ENCODE measurements at regions not wholly inside any gene's neighbourhood (a gene's known extent, or its start where the extent isn't known, plus 50 kb on each side); places are given as distances from the start of the nearest gene placed in this dataset.

DNA sequence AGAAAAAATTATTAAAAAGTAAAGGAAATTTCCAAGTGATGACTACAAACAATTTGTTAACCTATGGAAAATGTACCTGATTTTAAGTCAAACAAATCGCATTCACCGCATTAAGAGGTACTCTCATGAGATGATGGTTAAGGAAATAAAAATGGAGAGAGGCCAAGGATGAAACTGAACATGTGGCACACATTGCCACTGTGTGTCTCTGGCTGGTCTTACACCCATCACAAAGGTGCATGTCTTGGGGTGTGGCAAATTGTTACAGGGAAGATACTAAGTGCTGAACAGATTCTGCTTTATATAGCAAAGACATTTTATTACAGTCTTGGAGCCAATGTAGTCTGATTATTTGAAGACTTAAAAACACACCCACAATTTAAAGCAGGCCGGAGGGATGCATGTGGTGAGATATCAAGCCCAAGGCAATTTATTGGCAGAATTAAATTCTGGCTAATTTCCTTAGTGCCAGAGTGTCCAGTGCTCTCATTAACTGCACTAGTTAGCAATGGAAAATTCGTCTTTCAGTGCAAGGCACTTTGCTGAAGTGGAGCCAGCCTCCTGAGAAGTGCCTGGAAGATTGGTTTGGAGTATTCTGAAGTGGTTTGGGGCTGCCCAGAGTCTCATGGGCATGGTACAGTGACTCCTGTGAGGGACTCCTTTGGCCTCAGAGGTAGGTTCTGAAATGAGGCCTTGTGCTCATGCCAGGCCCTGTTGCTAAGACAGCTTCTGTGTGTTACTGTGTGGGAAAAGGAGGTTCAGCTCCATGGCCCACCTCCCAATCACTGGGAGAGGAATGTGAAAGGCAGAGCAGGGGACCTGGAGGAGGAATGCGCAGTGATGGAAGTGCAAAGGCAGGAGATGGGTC lies 166.9 kb downstream of the BRMS1L start:
- Histone ChIP-seq H3K27ac (no peak overlapping the region), H3K27me3 (no peaks in the 10 kb centered on the region), H3K9me3 (replicated peaks in 1 of 3) (no peaks in the 10 kb centered on the region), H3K4me1 (replicated peaks in 1 of 2) (no peaks in the 10 kb centered on the region), H3K4me3 (no peak overlapping the region), H3K36me3 (replicated peaks in 1 of 2) (no peaks in the 10 kb centered on the region)
- TF ChIP-seq CTCF (IDR thresholded peaks at IDR 0.05) (no peak), POLR2A (IDR thresholded peaks at IDR 0.05) (no peak)
- 87 to 92% (median 88%) methylated on average over 5 of the region's 5 CpGs for WGBS, 4 donors
- no peak for DNase-seq
- intact Hi-C loops (cut with DNase I) = no loop called here

- Histone ChIP-seq H3K9me3 (replicated peaks in 1 of 3) (no peaks in the 10 kb centered on the region), H3K36me3 (replicated peaks in 1 of 2) (no peaks in the 10 kb centered on the region), H3K27me3 (no peaks in the 10 kb centered on the region), H3K27ac (no peak overlapping the region), H3K4me1 (replicated peaks in 1 of 2) (no peaks in the 10 kb centered on the region), H3K4me3 (no peak overlapping the region)
- no peak for TF ChIP-seq CTCF (IDR thresholded peaks at IDR 0.05)
- no peak for TF ChIP-seq POLR2A (IDR thresholded peaks at IDR 0.05)
- intact Hi-C loops (cut with DNase I) = no loop called here
- no peak for DNase-seq
Observed at GRCh38 chr14:35991356-35991755, 165.2 kb downstream of the BRMS1L start.

GRCh38 chr14:35989736-35990135 lies 163.6 kb downstream of the BRMS1L start:
- Histone ChIP-seq H3K9me3 (replicated peaks in 1 of 3) (no peaks in the 10 kb centered on the region), H3K27me3 (no peaks in the 10 kb centered on the region), H3K36me3 (replicated peaks in 1 of 2) (no peaks in the 10 kb centered on the region), H3K4me3 (no peak overlapping the region), H3K4me1 (replicated peaks in 1 of 2) (no peaks in the 10 kb centered on the region), H3K27ac (no peak overlapping the region)
- DNase-seq = no peak
- WGBS, 4 donors = 88 to 97% (median 92%) methylated on average over 4 of the region's 4 CpGs
- TF ChIP-seq POLR2A (IDR thresholded peaks at IDR 0.05) (no peak), CTCF (IDR thresholded peaks at IDR 0.05) (no peak)
- intact Hi-C loops (cut with DNase I) = no loop called here

- intact Hi-C loops (cut with DNase I) = no loop called here
- no peak for TF ChIP-seq POLR2A (IDR thresholded peaks at IDR 0.05)
- no peak for TF ChIP-seq CTCF (IDR thresholded peaks at IDR 0.05)
- H3K9me3 ChIP-seq (replicated peaks in 1 of 3) = no peaks in the 10 kb centered on the region
- H3K4me1 ChIP-seq (replicated peaks in 1 of 2) = no peaks in the 10 kb centered on the region
- no peak overlapping the region for H3K27ac ChIP-seq
- no peak for DNase-seq
- H3K4me3 ChIP-seq = no peak overlapping the region
- 84 to 88% (median 87%) methylated on average over 12 of the region's 12 CpGs for WGBS, 4 donors
- no peaks in the 10 kb centered on the region for H3K36me3 ChIP-seq (replicated peaks in 1 of 2)
- H3K27me3 ChIP-seq = no peaks in the 10 kb centered on the region
Observed at GRCh38 chr14:35988972-35989690, 163.0 kb downstream of the BRMS1L start.

Data from adrenal gland (tissue), 9 donors.